ENCODE measurements at regions not wholly inside any gene's neighbourhood (a gene's known extent, or its start where the extent isn't known, plus 50 kb on each side); places are given as distances from the start of the nearest gene placed in this dataset.

GRCh38 chr4:57553728-57554127 lies 443.5 kb upstream of the IGFBP7 start:
- no peak for TF ChIP-seq CTCF (conservative IDR thresholded peaks at IDR 0.05)
- no peak for TF ChIP-seq ZFX (IDR thresholded peaks at IDR 0.05)
